ENCODE measurements at regions not wholly inside any gene's neighbourhood (a gene's known extent, or its start where the extent isn't known, plus 50 kb on each side); places are given as distances from the start of the nearest gene placed in this dataset.
"Not testable (repeated sequence)": the region's sequence is repeated elsewhere in the genome, so short reads cannot be mapped to it uniquely, and the experiment has no call there.

DNA sequence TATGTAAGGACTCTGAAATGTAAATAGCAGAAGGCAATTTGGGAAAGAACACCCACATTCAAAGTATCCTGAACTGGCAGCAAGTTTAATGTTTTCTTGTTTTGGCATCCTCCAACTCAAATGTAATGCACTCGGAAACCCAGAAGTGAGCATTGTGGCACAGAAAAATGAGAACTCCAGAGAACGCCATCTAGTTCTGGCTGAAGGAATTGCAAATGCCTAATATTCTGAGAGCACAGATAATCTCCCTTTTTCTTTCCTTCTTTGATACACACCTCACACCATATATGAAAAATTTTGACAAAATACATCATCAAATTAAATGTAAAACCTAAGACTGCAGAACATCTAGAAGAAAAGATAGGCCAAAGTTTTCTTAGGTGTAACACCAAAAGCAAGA is 52.1 kb downstream of the PWWP3B start:
- DNase-seq = no peak

DNA sequence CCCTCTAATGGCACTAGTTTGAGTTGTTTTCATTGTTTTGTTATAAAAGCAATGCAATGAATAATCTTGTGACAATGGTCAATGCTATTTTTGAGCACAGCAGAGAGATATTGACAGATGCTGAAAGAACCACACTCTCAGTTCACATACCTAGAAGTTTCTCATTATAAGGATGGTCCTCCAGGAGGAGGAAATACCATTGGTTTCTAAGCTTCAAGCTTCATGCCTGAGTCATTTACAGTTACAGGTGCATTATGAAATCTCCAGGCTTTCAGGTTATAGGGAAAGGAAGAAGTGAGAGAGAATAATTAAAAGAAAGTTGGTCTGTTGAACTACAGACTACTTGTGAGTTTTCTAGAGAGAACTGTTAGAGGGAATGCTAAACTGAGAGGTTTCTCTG is 75.3 kb downstream of the PWWP3B start:
- DNase-seq = no peak

DNA sequence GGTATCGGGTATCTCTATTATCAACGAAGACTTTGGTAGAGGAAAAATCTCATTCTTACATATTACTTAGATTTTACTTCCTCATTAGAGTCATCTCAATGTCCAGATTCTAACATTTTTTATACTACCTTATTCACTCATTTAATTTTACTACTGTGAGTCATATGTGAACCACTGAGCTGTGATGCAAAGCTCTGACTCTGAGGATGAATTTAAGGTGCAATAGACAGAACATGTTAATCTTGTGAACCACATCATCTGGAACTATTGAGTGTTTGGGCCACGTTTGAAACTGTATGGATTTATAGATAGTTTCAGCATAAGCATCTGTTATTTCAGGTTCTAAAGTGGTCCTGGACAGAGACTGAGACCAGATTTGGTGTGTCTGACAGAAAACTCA is 78.4 kb downstream of the PWWP3B start:
- no peak for DNase-seq

DNA sequence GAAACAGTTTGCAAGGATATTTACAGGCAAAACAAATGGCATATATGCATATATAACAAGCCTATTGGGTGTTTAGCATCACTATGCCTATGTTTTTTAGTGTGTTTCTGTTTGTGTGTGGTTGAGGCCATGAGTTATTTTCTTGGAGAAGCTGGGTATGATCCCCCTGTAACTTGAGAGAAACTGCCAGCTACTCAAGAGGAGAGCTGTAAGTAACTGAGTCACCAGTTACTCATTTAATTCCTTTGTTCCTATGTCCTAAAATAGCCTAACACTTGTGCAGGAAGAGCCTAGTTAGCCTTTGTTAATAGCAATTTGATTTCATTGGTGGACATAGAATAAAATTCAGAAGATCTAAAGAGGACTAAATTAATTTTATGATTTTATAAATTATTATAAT is 79.1 kb downstream of the PWWP3B start:
- no peak for DNase-seq

DNA sequence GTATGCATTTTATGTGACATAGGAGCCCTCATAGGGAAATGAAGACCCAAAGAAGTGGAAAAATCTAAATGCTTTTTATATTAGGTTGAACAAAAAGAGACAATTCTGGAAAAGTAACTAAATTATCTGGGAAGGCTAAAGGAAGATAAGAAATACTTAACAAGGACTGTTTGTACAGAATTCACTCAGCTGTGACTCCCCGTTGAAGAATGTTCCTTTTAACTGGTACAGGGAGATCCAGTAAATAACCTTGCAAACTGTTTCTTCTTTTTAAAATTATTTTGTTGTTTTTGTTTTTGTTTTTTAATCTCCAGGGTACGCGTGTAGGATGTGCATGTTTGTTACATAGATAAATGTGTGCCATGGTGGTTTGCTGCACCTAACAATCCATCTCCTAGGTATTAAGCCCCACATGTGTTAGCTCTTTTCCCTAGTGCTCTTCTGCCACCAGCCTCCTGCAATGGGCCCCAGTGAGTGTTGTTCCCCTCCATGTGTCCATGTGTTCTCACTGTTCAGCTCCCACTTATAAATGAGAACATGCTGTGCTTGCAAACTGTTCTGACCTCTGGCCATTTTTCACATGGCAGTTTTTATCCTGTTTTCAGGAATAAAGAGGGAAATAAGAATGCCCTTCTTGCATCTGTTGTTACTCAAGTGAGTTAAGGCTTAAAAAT is 81.7 kb downstream of the PWWP3B start:
- DNase-seq = no peak

DNA sequence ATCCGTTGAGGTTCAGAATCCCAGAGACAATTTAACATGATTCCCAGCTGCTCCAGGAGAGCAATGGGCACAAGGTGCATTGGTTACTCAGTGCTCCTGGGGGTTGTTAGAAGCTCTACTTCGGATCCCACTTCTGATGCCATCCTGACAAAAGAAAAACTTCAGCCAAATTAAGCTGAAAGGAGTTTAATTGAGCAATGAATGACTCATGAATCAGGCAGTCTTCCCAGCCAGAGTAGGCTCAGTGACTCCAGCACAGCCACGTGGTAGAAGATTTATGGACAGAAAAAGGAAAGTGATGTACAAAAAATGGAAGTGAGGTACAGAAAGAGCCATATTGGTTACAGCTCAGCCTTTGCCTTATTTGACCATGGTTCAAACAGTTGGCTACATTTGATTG is 95.7 kb downstream of the PWWP3B start:
- no peak for DNase-seq

DNA sequence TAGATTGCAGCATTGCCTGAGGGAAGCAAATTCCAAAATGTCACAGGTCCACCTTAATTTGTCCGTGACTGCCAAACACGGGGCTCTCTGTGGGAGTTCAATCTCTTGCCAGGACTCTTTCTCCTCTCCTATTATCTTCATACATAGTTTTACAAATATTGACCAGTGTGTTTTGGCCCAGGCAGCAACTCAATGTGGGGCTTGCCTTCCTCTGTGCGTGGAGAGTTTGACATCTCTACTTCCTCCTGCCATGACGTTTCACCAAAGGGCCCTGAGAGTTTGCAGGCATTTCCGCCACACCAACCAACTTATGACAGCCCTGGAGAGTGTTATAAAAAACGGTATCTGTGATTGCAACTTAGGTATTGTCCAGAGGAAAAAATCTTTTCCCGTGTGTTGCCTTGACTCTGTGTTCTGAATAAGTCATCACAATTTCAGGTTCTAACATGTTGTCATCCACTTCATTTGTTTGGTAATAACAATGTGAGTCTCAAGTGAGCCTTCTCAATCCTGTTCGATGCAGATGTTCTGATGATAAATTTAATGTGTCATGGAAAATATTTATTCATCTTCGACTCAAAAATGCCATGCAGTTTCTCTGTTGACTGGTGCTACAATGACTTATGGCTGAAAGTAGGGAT is 106.0 kb downstream of the PWWP3B start:
- DNase-seq = not testable (repeated sequence)

DNA sequence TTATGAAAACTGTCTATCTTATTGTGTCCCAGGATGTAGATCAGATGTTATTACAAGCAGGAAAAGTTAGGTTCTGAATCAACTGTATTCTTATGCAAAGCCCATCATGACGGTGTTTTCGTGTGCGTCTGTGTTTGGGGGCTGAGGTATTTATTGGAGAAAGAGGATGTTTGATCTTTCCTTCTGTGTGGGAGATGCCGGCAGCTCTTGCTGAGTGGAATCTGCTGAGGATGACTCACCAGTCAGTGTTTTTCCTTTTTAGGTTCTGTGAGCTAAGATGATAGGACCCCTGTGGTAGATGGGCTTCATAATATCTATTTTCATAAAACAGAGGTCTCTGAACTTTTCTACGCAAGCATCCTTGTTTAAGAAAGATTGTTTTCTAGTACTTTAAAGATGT is 107.1 kb downstream of the PWWP3B start:
- DNase-seq = not testable (repeated sequence)

DNA sequence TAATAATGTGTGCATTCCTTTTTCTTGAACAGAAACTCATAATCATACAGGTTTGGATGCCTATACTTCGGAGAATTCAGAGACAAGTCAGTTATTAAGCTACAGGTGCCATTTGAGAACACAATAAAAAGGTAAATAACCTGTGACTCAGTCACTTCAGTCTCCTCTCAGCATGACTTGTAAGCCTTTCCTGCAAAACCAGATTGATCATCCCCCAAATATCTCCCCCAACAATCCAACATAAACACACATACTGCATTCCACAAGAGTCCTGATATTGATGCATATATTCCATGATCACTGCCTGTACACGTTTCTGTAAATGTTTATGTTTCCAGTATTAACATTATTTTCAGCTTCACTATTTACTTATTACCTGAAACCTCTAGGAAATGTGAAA is 110.8 kb downstream of the PWWP3B start:
- no peak for DNase-seq

DNA sequence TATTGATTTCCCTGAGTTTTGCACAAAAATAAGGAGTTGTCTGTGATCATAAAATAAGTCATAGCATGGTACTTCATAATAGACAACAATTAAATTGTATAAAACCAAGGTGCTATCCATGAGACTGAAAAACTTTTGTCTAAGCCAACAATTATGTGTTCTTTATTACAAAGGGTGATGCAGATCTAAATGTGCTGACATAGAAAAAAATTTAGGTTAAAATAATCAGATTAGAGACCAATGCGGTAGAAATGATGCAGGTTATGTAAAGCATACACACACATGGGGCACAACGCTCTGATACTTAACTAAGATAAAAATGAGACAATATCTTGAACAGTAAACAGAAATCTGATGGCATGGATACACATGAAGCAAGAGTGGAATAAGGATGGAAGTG is 113.3 kb downstream of the PWWP3B start:
- DNase-seq = no peak

DNA sequence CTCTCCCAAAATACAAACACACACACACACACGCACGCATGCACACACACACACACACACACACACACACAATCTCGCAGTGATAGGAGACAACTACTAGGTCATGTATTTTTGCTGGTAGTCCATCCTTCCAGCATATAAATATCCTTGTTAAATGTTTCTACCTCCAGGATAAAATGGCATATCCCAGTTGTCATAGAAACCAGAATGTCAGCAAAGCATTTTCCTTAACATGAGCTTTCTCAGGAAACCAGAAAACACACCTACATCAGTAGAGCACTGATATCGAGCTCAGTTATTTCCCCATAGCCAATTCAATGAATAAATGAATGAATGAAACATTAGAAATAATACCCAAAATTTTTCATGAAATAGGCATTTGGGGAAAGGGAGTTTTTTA is 115.7 kb downstream of the PWWP3B start:
- no peak for DNase-seq

DNA sequence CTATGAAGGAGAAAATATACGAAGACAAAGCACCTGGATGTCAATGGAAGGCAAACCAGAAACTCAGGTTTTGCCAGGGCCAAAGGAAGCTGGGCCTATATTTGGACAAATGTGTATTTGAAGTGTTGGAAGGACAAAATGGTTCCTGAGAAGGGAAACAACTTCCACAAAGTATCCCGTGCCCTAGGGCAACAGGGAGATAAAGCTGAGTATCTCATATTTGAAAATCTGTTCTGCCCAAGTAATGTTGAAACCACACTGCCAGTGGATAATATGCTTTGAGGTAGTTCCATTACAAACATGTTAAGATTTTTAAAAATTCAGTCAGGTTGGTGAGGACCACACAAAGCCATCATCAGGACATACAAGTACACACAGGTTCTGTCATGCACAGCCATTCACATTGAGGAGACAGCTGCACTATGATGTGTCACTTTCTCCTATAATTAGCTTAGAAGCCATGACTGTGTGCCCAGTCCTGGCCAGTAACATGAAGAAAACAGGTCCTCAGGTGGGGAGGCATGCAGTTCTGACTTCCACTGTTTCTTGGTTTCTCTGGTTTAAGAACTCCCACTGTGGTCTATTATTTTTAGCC is 116.4 kb downstream of the PWWP3B start:
- DNase-seq = no peak

DNA sequence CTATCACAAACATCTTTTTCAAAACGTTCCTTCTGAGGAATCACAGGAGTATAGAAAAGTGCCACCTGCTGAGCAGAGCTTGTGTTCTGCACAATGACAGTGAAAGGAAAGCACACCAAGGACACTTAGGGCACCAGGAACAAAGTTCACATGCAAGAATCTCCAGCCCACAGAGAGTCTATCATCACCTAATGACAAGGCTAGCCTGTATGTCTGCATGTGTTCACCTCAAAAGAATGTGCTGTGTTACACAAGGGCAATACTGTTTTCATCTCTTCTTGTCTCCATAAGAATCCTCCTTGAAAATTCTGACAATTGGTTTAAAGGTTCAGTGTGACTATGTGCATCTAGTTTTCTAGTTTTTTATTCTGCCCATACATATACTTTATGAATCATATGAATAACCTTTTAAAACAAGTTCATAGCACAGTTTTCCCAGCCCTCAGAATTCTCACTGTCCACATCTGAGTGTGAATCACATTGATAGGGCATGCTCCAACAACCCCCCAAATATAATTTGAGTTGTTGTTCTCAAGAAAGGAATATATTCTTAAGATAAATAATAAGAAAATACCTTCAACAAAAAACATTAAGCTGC is 118.0 kb downstream of the PWWP3B start:
- DNase-seq = no peak

DNA sequence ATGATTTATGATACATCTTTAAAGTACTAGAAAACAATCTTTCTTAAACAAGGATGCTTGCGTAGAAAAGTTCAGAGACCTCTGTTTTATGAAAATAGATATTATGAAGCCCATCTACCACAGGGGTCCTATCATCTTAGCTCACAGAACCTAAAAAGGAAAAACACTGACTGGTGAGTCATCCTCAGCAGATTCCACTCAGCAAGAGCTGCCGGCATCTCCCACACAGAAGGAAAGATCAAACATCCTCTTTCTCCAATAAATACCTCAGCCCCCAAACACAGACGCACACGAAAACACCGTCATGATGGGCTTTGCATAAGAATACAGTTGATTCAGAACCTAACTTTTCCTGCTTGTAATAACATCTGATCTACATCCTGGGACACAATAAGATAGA is 122.7 kb downstream of the PWWP3B start:
- DNase-seq = not testable (repeated sequence)

DNA sequence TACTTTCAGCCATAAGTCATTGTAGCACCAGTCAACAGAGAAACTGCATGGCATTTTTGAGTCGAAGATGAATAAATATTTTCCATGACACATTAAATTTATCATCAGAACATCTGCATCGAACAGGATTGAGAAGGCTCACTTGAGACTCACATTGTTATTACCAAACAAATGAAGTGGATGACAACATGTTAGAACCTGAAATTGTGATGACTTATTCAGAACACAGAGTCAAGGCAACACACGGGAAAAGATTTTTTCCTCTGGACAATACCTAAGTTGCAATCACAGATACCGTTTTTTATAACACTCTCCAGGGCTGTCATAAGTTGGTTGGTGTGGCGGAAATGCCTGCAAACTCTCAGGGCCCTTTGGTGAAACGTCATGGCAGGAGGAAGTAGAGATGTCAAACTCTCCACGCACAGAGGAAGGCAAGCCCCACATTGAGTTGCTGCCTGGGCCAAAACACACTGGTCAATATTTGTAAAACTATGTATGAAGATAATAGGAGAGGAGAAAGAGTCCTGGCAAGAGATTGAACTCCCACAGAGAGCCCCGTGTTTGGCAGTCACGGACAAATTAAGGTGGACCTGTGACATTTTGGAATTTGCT is 123.8 kb downstream of the PWWP3B start:
- not testable (repeated sequence) for DNase-seq

DNA sequence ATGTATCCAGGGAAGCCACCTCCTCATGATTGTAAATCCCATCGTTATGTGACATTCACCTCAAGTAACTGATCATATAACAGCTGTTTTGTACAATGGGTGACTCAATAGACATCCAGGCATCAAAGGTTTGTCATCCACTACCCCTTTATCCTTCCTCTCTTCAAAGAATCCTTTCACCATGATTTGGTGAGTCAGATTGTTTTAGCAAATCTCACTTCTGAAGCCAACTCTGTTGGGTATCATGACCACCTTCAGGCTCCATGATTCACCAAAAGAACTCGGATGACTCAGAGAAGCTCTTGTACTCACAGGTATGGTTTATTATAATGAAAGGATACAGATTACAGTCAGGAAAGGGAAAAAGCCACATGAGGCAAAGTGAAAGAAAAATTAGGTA is 132.1 kb downstream of the PWWP3B start:
- DNase-seq = no peak

DNA sequence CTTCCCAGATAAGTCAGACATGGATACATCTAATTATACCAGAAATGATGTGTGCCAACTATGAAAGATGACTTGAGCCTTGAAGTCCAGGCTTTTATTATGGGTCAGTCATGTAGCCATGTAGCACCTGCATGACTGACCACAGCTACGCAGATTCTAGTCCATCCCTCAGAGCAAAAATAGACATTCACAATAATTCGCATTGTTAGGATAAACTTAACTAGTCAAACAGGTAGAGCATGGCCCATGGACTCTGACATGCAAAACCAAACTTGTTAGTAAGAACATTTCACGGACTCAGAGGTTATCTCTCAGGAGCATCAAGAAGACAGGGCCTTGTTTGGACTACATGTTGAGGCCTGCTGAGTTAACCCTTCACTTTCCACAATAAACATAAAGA is 132.6 kb downstream of the PWWP3B start:
- DNase-seq = no peak

DNA sequence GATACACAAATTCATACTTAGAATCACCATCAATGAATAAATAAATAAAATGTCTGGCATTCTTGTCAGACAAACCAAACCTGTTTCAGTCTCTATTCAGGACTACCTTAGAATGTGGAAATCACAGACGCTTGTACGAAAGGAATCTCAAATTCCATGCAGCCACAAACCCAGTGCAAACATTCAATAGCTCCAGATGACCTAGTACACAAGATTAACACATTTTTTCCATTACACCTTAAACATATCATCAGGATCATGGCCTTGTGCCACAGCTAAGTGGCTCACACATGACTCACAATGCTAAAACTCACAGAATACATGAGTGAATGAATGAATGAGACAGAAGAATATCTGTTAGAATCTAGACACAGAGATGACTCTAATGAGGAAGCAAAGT is 134.2 kb downstream of the PWWP3B start:
- DNase-seq = no peak

DNA sequence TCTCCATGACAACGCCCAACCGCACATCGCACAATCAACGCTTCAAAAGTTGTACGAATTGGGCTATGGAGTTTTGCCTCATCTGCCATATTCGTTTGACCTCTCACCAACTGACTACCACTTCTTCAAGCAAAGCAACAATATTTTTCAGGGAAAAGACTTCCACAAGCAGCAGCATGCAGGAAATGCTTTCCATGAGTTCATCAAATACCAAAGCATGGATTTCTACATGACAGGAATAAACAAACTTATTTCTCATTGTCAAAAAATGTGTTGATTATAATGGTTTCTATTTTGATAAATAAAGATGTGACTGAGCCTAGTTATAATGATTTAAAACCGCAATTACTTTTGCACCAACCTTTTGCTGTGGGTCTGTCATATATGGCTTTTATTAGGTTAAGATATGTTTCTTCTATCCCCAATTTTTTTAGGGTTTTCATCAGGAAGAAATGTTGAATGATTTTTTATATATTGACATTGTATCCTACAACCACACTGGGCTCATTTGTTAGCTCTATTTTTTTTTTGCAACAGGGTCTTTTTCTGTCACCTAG is 138.4 kb downstream of the PWWP3B start:
- no peak for DNase-seq

DNA sequence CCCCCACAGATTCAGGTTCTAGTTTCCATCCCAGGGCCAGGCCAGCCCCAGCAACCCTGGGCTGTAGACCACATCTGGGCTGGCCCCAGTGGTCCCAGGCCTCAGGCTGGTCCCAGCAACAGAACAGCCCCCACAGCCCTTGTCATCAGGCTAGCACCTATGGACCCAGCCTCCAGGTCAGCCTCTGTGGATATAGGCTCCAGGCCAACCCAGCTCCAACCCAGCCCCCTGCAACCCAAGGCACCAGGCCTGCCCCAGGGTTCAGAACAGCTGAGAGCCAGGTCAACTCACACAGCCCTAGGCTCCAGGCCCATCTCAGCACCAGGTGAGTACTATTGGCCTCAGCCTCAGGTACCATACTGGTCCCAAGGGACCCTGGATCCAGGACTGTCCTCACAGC is 155.3 kb downstream of the PWWP3B start:
- no peak for DNase-seq

DNA sequence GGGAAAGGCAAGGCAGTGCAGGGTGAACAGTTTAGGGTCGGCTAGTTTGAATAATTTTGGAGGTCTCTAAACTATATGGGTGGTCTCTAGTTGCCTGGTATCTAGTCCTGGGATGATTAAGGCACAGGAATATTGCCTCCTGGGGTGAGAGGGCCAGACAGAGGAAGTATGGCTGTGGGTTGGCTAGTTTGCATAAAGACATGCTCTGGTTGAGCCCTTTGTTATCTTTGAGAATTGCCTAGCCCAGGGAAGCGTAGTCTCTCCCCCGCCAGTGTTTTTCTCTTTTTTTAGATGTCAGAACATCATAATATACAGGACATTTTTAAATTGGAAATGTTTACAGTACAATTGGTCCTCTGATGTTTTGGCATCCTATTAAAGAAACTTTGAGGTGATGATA is 163.5 kb downstream of the PWWP3B start:
- no peak for DNase-seq

DNA sequence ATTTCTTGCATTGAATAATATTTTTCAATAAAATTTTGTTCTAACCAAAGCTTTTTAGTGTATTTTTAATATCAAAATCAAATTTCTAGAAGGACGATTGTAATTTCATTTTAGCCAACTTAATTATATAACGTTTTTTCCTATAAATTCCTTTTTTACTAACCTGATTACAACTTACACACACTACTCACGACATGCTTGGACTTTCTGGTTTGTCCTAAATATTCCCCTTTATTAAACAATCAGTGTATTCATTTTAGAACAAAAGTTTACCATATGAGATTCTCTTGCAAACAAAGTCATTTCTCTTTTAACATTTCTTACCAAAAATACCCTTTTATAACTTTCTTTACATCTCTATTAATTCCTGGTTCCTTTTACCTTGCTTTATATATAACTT is 173.7 kb downstream of the PWWP3B start:
- no peak for DNase-seq

DNA sequence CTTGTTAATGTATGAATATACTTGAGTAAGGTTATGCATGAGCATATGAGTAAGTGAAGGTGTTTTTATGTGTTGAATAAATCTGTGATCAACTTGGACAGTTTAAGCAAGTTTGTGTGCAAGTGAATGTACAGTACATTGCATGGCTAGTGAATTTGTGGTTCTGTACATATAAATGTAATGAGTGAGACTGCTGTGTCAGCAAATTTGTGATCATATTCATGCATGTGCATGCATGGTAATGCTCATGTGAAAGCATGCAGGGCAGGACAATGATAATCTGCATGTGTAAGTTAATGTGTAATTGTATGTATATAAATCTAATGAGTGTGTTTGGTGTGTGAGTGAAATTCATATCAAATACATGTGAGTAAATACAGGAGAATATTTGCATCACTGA is 188.5 kb downstream of the PWWP3B start:
- DNase-seq = no peak

DNA sequence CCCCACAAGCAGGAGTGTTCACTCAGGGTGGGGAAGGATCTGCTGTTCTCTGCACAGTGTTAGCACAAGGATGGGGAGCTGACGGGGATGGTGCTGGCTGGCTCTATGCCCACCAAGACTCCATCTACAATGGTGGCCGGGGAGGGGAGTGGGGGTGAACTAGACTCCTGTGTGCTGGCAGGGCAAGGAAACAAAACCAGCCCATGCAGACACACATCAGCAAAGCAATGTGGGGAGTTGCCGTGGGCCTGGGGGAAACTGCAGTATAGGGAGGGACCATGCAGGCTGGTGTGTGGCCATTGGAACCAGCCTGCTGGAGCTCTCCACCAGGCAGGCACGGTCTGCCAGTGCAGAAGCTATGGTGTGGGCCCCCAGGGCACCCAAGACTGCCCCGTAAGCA is 195.1 kb downstream of the PWWP3B start:
- no peak for DNase-seq
